ENCODE measurements at regions not wholly inside any gene's neighbourhood (a gene's known extent, or its start where the extent isn't known, plus 50 kb on each side); places are given as distances from the start of the nearest gene placed in this dataset.

DNA sequence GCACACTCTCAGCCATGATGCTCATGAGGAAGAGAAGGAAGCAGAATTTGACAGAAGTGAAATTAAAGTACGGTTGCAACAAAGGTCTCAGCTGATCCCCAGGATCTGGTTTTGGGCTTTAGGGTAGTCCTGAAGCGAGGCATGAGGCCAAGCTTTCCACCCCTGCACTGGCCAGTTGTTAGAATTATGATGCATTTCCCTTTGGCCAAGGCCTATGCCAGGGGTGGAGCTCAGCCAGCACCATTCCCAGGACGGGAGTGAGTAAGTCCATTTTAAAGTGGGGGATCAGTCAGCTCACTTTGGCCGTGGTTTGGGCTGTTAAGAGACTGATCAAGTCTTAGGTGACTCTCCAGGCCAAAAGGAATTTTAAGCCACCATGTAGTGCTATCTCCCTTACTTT, 314.5 kb upstream of the MMADHC start:
- TF ChIP-seq, protein P1, sequence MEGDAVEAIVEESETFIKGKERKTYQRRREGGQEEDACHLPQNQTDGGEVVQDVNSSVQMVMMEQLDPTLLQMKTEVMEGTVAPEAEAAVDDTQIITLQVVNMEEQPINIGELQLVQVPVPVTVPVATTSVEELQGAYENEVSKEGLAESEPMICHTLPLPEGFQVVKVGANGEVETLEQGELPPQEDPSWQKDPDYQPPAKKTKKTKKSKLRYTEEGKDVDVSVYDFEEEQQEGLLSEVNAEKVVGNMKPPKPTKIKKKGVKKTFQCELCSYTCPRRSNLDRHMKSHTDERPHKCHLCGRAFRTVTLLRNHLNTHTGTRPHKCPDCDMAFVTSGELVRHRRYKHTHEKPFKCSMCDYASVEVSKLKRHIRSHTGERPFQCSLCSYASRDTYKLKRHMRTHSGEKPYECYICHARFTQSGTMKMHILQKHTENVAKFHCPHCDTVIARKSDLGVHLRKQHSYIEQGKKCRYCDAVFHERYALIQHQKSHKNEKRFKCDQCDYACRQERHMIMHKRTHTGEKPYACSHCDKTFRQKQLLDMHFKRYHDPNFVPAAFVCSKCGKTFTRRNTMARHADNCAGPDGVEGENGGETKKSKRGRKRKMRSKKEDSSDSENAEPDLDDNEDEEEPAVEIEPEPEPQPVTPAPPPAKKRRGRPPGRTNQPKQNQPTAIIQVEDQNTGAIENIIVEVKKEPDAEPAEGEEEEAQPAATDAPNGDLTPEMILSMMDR (conservative IDR thresholded peaks at IDR 0.05) = no peak
- no peak for TF ChIP-seq ZFX (IDR thresholded peaks at IDR 0.05)

Measured in C4-2B (cell line).